ENCODE measurements at regions not wholly inside any gene's neighbourhood (a gene's known extent, or its start where the extent isn't known, plus 50 kb on each side); places are given as distances from the start of the nearest gene placed in this dataset.
A peak's percentile ranks its signal among the peaks of the same experiment; 100 is the strongest.
"Not testable (repeated sequence)": the region's sequence is repeated elsewhere in the genome, so short reads cannot be mapped to it uniquely, and the experiment has no call there.

- Histone ChIP-seq H3K27me3 (ENCODE audit: control insufficient read depth, insufficient read depth, low read length) (no peaks in the 10 kb centered on the region), H3K4me1 (ENCODE audit: control insufficient read depth, insufficient read depth, low read length, poor library complexity, severe bottlenecking) (no peaks in the 10 kb centered on the region), H3K27ac (ENCODE audit: insufficient read depth, low read length, poor library complexity, severe bottlenecking) (no peak overlapping the region), H3K9me3 (ENCODE audit: control insufficient read depth in 2 of 2, low read length in 2 of 2) (no peaks in the 10 kb centered on the region), H3K4me3 (ENCODE audit: low read depth, low read length) (no peak overlapping the region), H3K36me3 (ENCODE audit: control insufficient read depth, insufficient read depth, low read length) (no peaks in the 10 kb centered on the region)
- no peak for ATAC-seq (ENCODE audit: low read depth in 2 of 2)
- Mint-ChIP-seq H3K27me3 (no peaks in the 10 kb centered on the region), H3K9me3 (peaks cover 0 to 12% (median 3%) of the 10 kb centered on the region in 7 donors), H3K27ac (no peak overlapping the region), H3K4me1 (no peaks in the 10 kb centered on the region), H3K4me3 (no peak overlapping the region), H3K36me3 (no peaks in the 10 kb centered on the region)
- no peak for DNase-seq
Observed at GRCh38 chr11:96878299-96879051, 488.7 kb downstream of the JRKL start.

GRCh38 chr11:96882622-96883021 is 492.8 kb downstream of the JRKL start:
- not testable (repeated sequence) for H3K36me3 Mint-ChIP-seq; H3K4me3 ChIP-seq (ENCODE audit: low read depth, low read length); H3K4me3 Mint-ChIP-seq; ATAC-seq (ENCODE audit: low read depth in 2 of 2); H3K27me3 Mint-ChIP-seq; H3K27ac ChIP-seq (ENCODE audit: insufficient read depth, low read length, poor library complexity, severe bottlenecking); H3K4me1 ChIP-seq (ENCODE audit: control insufficient read depth, insufficient read depth, low read length, poor library complexity, severe bottlenecking); H3K4me1 Mint-ChIP-seq; H3K9me3 ChIP-seq (ENCODE audit: control insufficient read depth in 2 of 2, low read length in 2 of 2); H3K9me3 Mint-ChIP-seq; H3K36me3 ChIP-seq (ENCODE audit: control insufficient read depth, insufficient read depth, low read length); DNase-seq; H3K27me3 ChIP-seq (ENCODE audit: control insufficient read depth, insufficient read depth, low read length); H3K27ac Mint-ChIP-seq

GRCh38 chr11:96885405-96885804 is 495.6 kb downstream of the JRKL start:
- ATAC-seq (ENCODE audit: low read depth in 2 of 2), result no peak
- Histone ChIP-seq H3K4me3 (ENCODE audit: low read depth, low read length) (no peak overlapping the region), H3K36me3 (ENCODE audit: control insufficient read depth, insufficient read depth, low read length) (no peaks in the 10 kb centered on the region), H3K27ac (ENCODE audit: insufficient read depth, low read length, poor library complexity, severe bottlenecking) (no peak overlapping the region), H3K27me3 (ENCODE audit: control insufficient read depth, insufficient read depth, low read length) (no peaks in the 10 kb centered on the region), H3K4me1 (ENCODE audit: control insufficient read depth, insufficient read depth, low read length, poor library complexity, severe bottlenecking) (no peaks in the 10 kb centered on the region), H3K9me3 (ENCODE audit: control insufficient read depth in 2 of 2, low read length in 2 of 2) (no peaks in the 10 kb centered on the region)
- no peak overlapping the region for H3K4me3 Mint-ChIP-seq
- peaks cover under 1 to 11% (median 4%) of the 10 kb centered on the region in 7 donors for H3K9me3 Mint-ChIP-seq
- no peaks in the 10 kb centered on the region for H3K36me3 Mint-ChIP-seq
- no peak for DNase-seq
- H3K4me1 Mint-ChIP-seq, result no peaks in the 10 kb centered on the region
- H3K27ac Mint-ChIP-seq, result no peak overlapping the region
- no peaks in the 10 kb centered on the region for H3K27me3 Mint-ChIP-seq

GRCh38 chr11:96885912-96886311 is 496.1 kb downstream of the JRKL start:
- Mint-ChIP-seq H3K4me1 (no peaks in the 10 kb centered on the region), H3K27me3 (no peaks in the 10 kb centered on the region), H3K36me3 (no peaks in the 10 kb centered on the region), H3K4me3 (peak overlapping the region in 1 of 4 donors; percentile 54), H3K9me3 (peaks cover 3 to 12% (median 4%) of the 10 kb centered on the region in 7 donors), H3K27ac (no peak overlapping the region)
- H3K27ac ChIP-seq (ENCODE audit: insufficient read depth, low read length, poor library complexity, severe bottlenecking), result no peak overlapping the region
- H3K27me3 ChIP-seq (ENCODE audit: control insufficient read depth, insufficient read depth, low read length), result no peaks in the 10 kb centered on the region
- no peaks in the 10 kb centered on the region for H3K4me1 ChIP-seq (ENCODE audit: control insufficient read depth, insufficient read depth, low read length, poor library complexity, severe bottlenecking)
- H3K9me3 ChIP-seq (ENCODE audit: control insufficient read depth in 2 of 2, low read length in 2 of 2), result no peaks in the 10 kb centered on the region
- no peak overlapping the region for H3K4me3 ChIP-seq (ENCODE audit: low read depth, low read length)
- H3K36me3 ChIP-seq (ENCODE audit: control insufficient read depth, insufficient read depth, low read length), result no peaks in the 10 kb centered on the region
- ATAC-seq (ENCODE audit: low read depth in 2 of 2), result no peak
- no peak for DNase-seq

- Mint-ChIP-seq H3K4me3 (no peak overlapping the region), H3K27me3 (no peaks in the 10 kb centered on the region), H3K36me3 (no peaks in the 10 kb centered on the region), H3K27ac (no peak overlapping the region), H3K9me3 (peaks cover 0 to 9% (median 2%) of the 10 kb centered on the region in 7 donors), H3K4me1 (no peaks in the 10 kb centered on the region)
- no peak overlapping the region for H3K27ac ChIP-seq (ENCODE audit: insufficient read depth, low read length, poor library complexity, severe bottlenecking)
- H3K36me3 ChIP-seq (ENCODE audit: control insufficient read depth, insufficient read depth, low read length), result no peaks in the 10 kb centered on the region
- H3K9me3 ChIP-seq (ENCODE audit: control insufficient read depth in 2 of 2, low read length in 2 of 2), result no peaks in the 10 kb centered on the region
- no peak for DNase-seq
- no peak overlapping the region for H3K4me3 ChIP-seq (ENCODE audit: low read depth, low read length)
- no peaks in the 10 kb centered on the region for H3K27me3 ChIP-seq (ENCODE audit: control insufficient read depth, insufficient read depth, low read length)
- no peaks in the 10 kb centered on the region for H3K4me1 ChIP-seq (ENCODE audit: control insufficient read depth, insufficient read depth, low read length, poor library complexity, severe bottlenecking)
- ATAC-seq (ENCODE audit: low read depth in 2 of 2), result no peak
Observed at GRCh38 chr11:96893988-96894387, 504.2 kb downstream of the JRKL start.

GRCh38 chr11:96894587-96894986 is 504.8 kb downstream of the JRKL start:
- DNase-seq (no peak), ATAC-seq (ENCODE audit: low read depth in 2 of 2) (no peak)
- H3K9me3 ChIP-seq (ENCODE audit: control insufficient read depth in 2 of 2, low read length in 2 of 2), result no peaks in the 10 kb centered on the region
- Mint-ChIP-seq H3K4me1 (no peaks in the 10 kb centered on the region), H3K27me3 (no peaks in the 10 kb centered on the region), H3K9me3 (peaks cover 0 to 9% (median 2%) of the 10 kb centered on the region in 7 donors), H3K36me3 (no peaks in the 10 kb centered on the region), H3K27ac (no peak overlapping the region), H3K4me3 (no peak overlapping the region)
- no peaks in the 10 kb centered on the region for H3K4me1 ChIP-seq (ENCODE audit: control insufficient read depth, insufficient read depth, low read length, poor library complexity, severe bottlenecking)
- no peak overlapping the region for H3K27ac ChIP-seq (ENCODE audit: insufficient read depth, low read length, poor library complexity, severe bottlenecking)
- H3K4me3 ChIP-seq (ENCODE audit: low read depth, low read length), result no peak overlapping the region
- no peaks in the 10 kb centered on the region for H3K27me3 ChIP-seq (ENCODE audit: control insufficient read depth, insufficient read depth, low read length)
- H3K36me3 ChIP-seq (ENCODE audit: control insufficient read depth, insufficient read depth, low read length), result no peaks in the 10 kb centered on the region

GRCh38 chr11:96899971-96900370 is 510.2 kb downstream of the JRKL start:
- no peak overlapping the region for H3K27ac Mint-ChIP-seq
- no peaks in the 10 kb centered on the region for H3K9me3 ChIP-seq (ENCODE audit: control insufficient read depth in 2 of 2, low read length in 2 of 2)
- no peaks in the 10 kb centered on the region for H3K4me1 ChIP-seq (ENCODE audit: control insufficient read depth, insufficient read depth, low read length, poor library complexity, severe bottlenecking)
- ATAC-seq (ENCODE audit: low read depth in 2 of 2), result no peak
- DNase-seq, result no peak
- H3K27me3 Mint-ChIP-seq, result no peaks in the 10 kb centered on the region
- H3K4me3 ChIP-seq (ENCODE audit: low read depth, low read length), result no peak overlapping the region
- H3K4me1 Mint-ChIP-seq, result no peaks in the 10 kb centered on the region
- no peaks in the 10 kb centered on the region for H3K27me3 ChIP-seq (ENCODE audit: control insufficient read depth, insufficient read depth, low read length)
- H3K27ac ChIP-seq (ENCODE audit: insufficient read depth, low read length, poor library complexity, severe bottlenecking), result no peak overlapping the region
- H3K36me3 Mint-ChIP-seq, result no peaks in the 10 kb centered on the region
- no peak overlapping the region for H3K4me3 Mint-ChIP-seq
- peaks cover 0 to 23% (median 4%) of the 10 kb centered on the region in 7 donors for H3K9me3 Mint-ChIP-seq
- no peaks in the 10 kb centered on the region for H3K36me3 ChIP-seq (ENCODE audit: control insufficient read depth, insufficient read depth, low read length)

GRCh38 chr11:96905143-96905542 is 515.3 kb downstream of the JRKL start:
- no peak for DNase-seq
- H3K36me3 Mint-ChIP-seq, result no peaks in the 10 kb centered on the region
- Histone ChIP-seq H3K36me3 (ENCODE audit: control insufficient read depth, insufficient read depth, low read length) (no peaks in the 10 kb centered on the region), H3K27ac (ENCODE audit: insufficient read depth, low read length, poor library complexity, severe bottlenecking) (no peak overlapping the region), H3K9me3 (ENCODE audit: control insufficient read depth in 2 of 2, low read length in 2 of 2) (no peaks in the 10 kb centered on the region), H3K27me3 (ENCODE audit: control insufficient read depth, insufficient read depth, low read length) (no peaks in the 10 kb centered on the region), H3K4me3 (ENCODE audit: low read depth, low read length) (no peak overlapping the region), H3K4me1 (ENCODE audit: control insufficient read depth, insufficient read depth, low read length, poor library complexity, severe bottlenecking) (no peaks in the 10 kb centered on the region)
- no peak overlapping the region for H3K4me3 Mint-ChIP-seq
- ATAC-seq (ENCODE audit: low read depth in 2 of 2), result no peak
- no peak overlapping the region for H3K27ac Mint-ChIP-seq
- peaks cover 3 to 19% (median 7%) of the 10 kb centered on the region in 7 donors for H3K9me3 Mint-ChIP-seq
- no peaks in the 10 kb centered on the region for H3K4me1 Mint-ChIP-seq
- no peaks in the 10 kb centered on the region for H3K27me3 Mint-ChIP-seq
